GM18517 (cell line): ENCODE measurements at regions not wholly inside any gene's neighbourhood (a gene's known extent, or its start where the extent isn't known, plus 50 kb on each side); places are given as distances from the start of the nearest gene placed in this dataset.
"Not testable (repeated sequence)": the region's sequence is repeated elsewhere in the genome, so short reads cannot be mapped to it uniquely, and the experiment has no call there.

Source experiments
- ATAC-seq: cut with Tn5 transposase; IDR thresholded peaks from one replicate; pipeline ENCODE4 v1.9.1; 2021; ENCODE audit warnings: mild to moderate bottlenecking, moderate library complexity; ENCODE audit not compliant: unreplicated experiment

- no peak for ATAC-seq
Observed at GRCh38 chrX:39029221-39029620, 228.0 kb downstream of the MID1IP1 start.

- no peak for ATAC-seq
Observed at GRCh38 chrX:39030636-39031035, 229.4 kb downstream of the MID1IP1 start.

- ATAC-seq = no peak
Observed at GRCh38 chrX:39039890-39040289, 238.6 kb downstream of the MID1IP1 start.

GRCh38 chrX:39043838-39044550 is 242.7 kb downstream of the MID1IP1 start:
- ATAC-seq = no peak

- no peak for ATAC-seq
Observed at GRCh38 chrX:39047174-39047573, 245.9 kb downstream of the MID1IP1 start.

- ATAC-seq = no peak
Observed at GRCh38 chrX:39049975-39050374, 248.7 kb downstream of the MID1IP1 start.

GRCh38 chrX:39050427-39050826 is 249.2 kb downstream of the MID1IP1 start:
- no peak for ATAC-seq

GRCh38 chrX:39052751-39053150 is 251.5 kb downstream of the MID1IP1 start:
- no peak for ATAC-seq

- ATAC-seq = no peak
Observed at GRCh38 chrX:39058724-39059123, 257.5 kb downstream of the MID1IP1 start.

- ATAC-seq = no peak
Observed at GRCh38 chrX:39059866-39060265, 258.6 kb downstream of the MID1IP1 start.

- ATAC-seq = no peak
Observed at GRCh38 chrX:39063037-39063436, 261.8 kb downstream of the MID1IP1 start.

GRCh38 chrX:39063702-39064101 is 262.4 kb downstream of the MID1IP1 start:
- ATAC-seq = no peak

- ATAC-seq = no peak
Observed at GRCh38 chrX:39065051-39065871, 264.0 kb downstream of the MID1IP1 start.

GRCh38 chrX:39067866-39068265 is 266.6 kb downstream of the MID1IP1 start:
- ATAC-seq = no peak

- ATAC-seq = not testable (repeated sequence)
Observed at GRCh38 chrX:39068634-39069033, 267.4 kb downstream of the MID1IP1 start.

GRCh38 chrX:39070009-39070408 is 268.8 kb downstream of the MID1IP1 start:
- no peak for ATAC-seq

- no peak for ATAC-seq
Observed at GRCh38 chrX:39073131-39073530, 271.9 kb downstream of the MID1IP1 start.

GRCh38 chrX:39096599-39096998 is 295.3 kb downstream of the MID1IP1 start:
- ATAC-seq = no peak

GRCh38 chrX:39104745-39105144 is 303.5 kb downstream of the MID1IP1 start:
- no peak for ATAC-seq

GRCh38 chrX:39112143-39112542 is 310.9 kb downstream of the MID1IP1 start:
- no peak for ATAC-seq

- ATAC-seq = no peak
Observed at GRCh38 chrX:39115166-39115565, 313.9 kb downstream of the MID1IP1 start.

GRCh38 chrX:39117101-39117500 is 315.8 kb downstream of the MID1IP1 start:
- ATAC-seq = no peak
